Lower leg skin (tissue), 3 donors: ENCODE measurements at regions not wholly inside any gene's neighbourhood (a gene's known extent, or its start where the extent isn't known, plus 50 kb on each side); places are given as distances from the start of the nearest gene placed in this dataset.

Source experiments
- POLR2A ChIP-seq, 2 donors: fragments of 450-650 bp; IDR thresholded peaks; one replicate each; pipeline ENCODE4 v1.6.1; 2016 to 2017; ENCODE audit warnings: antibody characterized with exemption in 2 of 2, mild to moderate bottlenecking in 1 of 2, moderate library complexity in 1 of 2
- TF ChIP-seq, protein P1 (sequence below), 3 donors: fragments of 450-650 bp; IDR thresholded peaks; one replicate each; pipeline ENCODE4 v1.5.1; 2016; ENCODE audit warnings: antibody characterized with exemption in 3 of 3, mild to moderate bottlenecking in 3 of 3, moderate library complexity in 2 of 3

DNA sequence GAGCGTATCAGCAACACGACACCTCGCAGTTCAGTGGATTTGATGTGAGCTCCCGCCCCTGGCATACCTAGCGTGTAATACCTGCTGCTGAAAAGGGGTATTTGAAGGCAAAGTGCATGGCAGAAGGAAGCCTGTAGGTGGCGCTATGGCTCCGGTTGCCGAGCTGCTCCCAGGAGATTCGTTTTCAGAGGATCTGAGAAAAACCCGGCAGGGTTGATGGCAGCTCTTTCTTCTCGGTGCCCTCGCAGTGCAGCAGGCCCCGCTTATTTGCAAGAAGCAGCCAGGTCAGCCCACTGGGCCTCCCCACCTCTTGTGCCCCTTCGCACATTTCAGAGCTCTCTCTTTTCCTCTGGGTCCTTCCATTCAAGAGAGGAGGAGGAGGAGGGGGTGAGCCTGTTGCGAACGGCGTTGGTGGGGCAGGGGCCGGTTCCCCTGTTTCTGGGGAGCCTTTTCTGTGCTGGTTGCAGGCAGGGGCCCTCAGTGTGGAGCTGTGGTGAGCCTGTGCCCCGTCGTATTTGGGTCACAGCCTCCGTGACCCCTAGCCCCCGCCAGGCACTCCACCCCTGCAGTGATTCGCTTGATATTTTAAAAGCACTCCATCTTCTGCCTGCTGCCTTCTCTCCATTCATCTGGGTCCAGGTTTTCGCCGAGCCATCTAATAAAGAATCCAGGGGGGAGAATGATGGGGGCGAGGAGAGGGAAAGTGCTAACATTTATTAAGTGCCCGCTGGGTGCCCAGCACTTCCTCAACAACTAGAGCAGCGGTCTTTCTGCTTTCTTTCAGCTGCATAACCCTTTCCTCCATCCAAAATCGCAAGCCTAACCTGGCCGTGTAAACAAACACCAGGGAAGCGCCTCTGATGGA is 85.3 kb upstream of the SYT13 start:
- TF ChIP-seq, protein P1, sequence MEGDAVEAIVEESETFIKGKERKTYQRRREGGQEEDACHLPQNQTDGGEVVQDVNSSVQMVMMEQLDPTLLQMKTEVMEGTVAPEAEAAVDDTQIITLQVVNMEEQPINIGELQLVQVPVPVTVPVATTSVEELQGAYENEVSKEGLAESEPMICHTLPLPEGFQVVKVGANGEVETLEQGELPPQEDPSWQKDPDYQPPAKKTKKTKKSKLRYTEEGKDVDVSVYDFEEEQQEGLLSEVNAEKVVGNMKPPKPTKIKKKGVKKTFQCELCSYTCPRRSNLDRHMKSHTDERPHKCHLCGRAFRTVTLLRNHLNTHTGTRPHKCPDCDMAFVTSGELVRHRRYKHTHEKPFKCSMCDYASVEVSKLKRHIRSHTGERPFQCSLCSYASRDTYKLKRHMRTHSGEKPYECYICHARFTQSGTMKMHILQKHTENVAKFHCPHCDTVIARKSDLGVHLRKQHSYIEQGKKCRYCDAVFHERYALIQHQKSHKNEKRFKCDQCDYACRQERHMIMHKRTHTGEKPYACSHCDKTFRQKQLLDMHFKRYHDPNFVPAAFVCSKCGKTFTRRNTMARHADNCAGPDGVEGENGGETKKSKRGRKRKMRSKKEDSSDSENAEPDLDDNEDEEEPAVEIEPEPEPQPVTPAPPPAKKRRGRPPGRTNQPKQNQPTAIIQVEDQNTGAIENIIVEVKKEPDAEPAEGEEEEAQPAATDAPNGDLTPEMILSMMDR (IDR thresholded peaks at IDR 0.05), result no peak
- TF ChIP-seq POLR2A (IDR thresholded peaks at IDR 0.05), result no peak
